ENCODE measurements at regions not wholly inside any gene's neighbourhood (a gene's known extent, or its start where the extent isn't known, plus 50 kb on each side); places are given as distances from the start of the nearest gene placed in this dataset.

DNA sequence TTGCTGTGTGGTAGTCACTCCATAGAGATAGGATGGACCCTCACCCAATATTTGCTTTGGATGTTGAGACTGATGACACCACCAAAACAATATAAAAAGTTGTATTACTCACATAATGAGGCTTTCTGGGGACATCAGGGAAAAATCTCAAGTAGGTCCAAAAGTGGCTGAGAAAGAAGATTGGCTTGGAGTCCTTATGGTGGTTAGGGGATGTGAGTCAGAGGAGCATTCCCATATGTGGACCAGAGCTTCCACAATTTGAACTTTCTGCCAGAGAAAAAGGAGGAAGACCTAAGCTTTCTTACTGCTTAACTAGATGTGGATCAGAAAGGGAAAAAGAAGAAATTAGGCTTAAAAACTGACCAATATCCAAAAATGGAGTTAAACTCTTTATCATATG, 460.5 kb downstream of the SH3BGRL start:
- CTCF ChIA-PET = no interaction called here
- Histone ChIP-seq H3K9me3 (ENCODE audit: low read depth, low read length, poor library complexity, severe bottlenecking) (peaks cover 11% of the 10 kb centered on the region), H3K27me3 (replicated peaks; ENCODE audit: insufficient read depth, low read depth, low read length, poor library complexity) (no peaks in the 10 kb centered on the region), H3K4me1 (ENCODE audit: insufficient read depth, low read length, poor library complexity, severe bottlenecking) (no peaks in the 10 kb centered on the region), H3K27ac (ENCODE audit: low read depth, low read length, poor library complexity, severe bottlenecking) (no peak overlapping the region), H3K36me3 (ENCODE audit: insufficient read depth, low read length, poor library complexity, severe bottlenecking) (no peaks in the 10 kb centered on the region), H3K4me3 (ENCODE audit: low read depth, low read length, poor library complexity, severe bottlenecking) (no peak overlapping the region)
- intact Hi-C loops (cut with micrococcal nuclease; ENCODE audit: unreplicated experiment) = no loop called here
- no TSS peak for BruUV-seq (replicated peaks)
- DNase-seq (ENCODE audit: low spot score) = no peak
- no peak for TF ChIP-seq EZH2 (IDR thresholded peaks at IDR 0.05; ENCODE audit: borderline replicate concordance, low read depth, low read length, poor library complexity, severe bottlenecking)
- TF ChIP-seq, protein P1, sequence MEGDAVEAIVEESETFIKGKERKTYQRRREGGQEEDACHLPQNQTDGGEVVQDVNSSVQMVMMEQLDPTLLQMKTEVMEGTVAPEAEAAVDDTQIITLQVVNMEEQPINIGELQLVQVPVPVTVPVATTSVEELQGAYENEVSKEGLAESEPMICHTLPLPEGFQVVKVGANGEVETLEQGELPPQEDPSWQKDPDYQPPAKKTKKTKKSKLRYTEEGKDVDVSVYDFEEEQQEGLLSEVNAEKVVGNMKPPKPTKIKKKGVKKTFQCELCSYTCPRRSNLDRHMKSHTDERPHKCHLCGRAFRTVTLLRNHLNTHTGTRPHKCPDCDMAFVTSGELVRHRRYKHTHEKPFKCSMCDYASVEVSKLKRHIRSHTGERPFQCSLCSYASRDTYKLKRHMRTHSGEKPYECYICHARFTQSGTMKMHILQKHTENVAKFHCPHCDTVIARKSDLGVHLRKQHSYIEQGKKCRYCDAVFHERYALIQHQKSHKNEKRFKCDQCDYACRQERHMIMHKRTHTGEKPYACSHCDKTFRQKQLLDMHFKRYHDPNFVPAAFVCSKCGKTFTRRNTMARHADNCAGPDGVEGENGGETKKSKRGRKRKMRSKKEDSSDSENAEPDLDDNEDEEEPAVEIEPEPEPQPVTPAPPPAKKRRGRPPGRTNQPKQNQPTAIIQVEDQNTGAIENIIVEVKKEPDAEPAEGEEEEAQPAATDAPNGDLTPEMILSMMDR (conservative IDR thresholded peaks at IDR 0.05; ENCODE audit: low read depth, low read length) = no peak
- POLR2A ChIA-PET (ENCODE audit: low non-redundant PET) = no interaction called here

DNA sequence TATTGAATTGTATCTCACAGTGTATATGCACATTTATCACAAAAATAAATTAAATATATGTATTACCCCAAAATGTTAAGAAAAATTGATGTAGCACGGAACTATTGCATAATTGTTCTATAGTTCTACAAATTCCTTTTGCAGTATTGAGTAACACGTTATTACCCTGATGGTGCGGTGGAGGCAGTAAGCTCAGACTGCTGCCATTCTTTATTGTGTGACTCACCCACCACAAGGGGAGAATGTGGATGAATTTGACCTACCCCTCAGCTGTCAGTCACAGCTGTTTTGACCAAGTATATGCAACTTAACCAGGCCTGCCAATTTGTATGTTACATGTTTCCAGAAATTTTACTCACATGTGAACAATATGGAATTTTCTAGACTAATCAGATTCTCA, 506.6 kb downstream of the SH3BGRL start:
- intact Hi-C loops (cut with micrococcal nuclease; ENCODE audit: unreplicated experiment) = no loop called here
- DNase-seq (ENCODE audit: low spot score) = no peak
- Histone ChIP-seq H3K27me3 (replicated peaks; ENCODE audit: insufficient read depth, low read depth, low read length, poor library complexity) (no peaks in the 10 kb centered on the region), H3K4me3 (ENCODE audit: low read depth, low read length, poor library complexity, severe bottlenecking) (no peak overlapping the region), H3K9me3 (ENCODE audit: low read depth, low read length, poor library complexity, severe bottlenecking) (peaks cover 9% of the 10 kb centered on the region), H3K4me1 (ENCODE audit: insufficient read depth, low read length, poor library complexity, severe bottlenecking) (no peaks in the 10 kb centered on the region), H3K27ac (ENCODE audit: low read depth, low read length, poor library complexity, severe bottlenecking) (no peak overlapping the region), H3K36me3 (ENCODE audit: insufficient read depth, low read length, poor library complexity, severe bottlenecking) (no peaks in the 10 kb centered on the region)
- POLR2A ChIA-PET (ENCODE audit: low non-redundant PET) = no interaction called here
- TF ChIP-seq, protein P1 (conservative IDR thresholded peaks at IDR 0.05; ENCODE audit: low read depth, low read length) = no peak
- TF ChIP-seq EZH2 (IDR thresholded peaks at IDR 0.05; ENCODE audit: borderline replicate concordance, low read depth, low read length, poor library complexity, severe bottlenecking) = no peak
- CTCF ChIA-PET = no interaction called here
- no TSS peak for BruUV-seq (replicated peaks)

DNA sequence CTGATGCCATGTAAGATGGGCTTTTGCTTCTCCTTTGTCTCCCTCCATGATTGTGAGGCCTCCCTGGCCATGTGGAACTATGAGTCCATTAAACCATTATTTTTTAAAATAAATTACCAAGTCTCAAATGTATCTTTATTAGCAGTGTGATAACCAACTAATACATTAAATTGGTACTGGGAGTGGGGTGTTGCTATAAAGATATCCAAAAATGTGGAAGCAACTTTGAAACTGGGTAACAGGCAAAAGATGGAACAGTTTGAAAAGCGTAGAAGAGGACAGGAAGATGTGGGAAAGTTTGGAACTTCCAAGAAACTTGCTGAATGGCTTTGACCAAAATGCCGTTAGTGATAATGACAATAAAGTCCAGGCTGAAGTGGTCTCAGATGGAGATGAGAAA, 526.7 kb downstream of the SH3BGRL start:
- no peak for TF ChIP-seq EZH2 (IDR thresholded peaks at IDR 0.05; ENCODE audit: borderline replicate concordance, low read depth, low read length, poor library complexity, severe bottlenecking)
- TF ChIP-seq, protein P1 (conservative IDR thresholded peaks at IDR 0.05; ENCODE audit: low read depth, low read length) = no peak
- Histone ChIP-seq H3K4me1 (ENCODE audit: insufficient read depth, low read length, poor library complexity, severe bottlenecking) (no peaks in the 10 kb centered on the region), H3K36me3 (ENCODE audit: insufficient read depth, low read length, poor library complexity, severe bottlenecking) (no peaks in the 10 kb centered on the region), H3K27me3 (replicated peaks; ENCODE audit: insufficient read depth, low read depth, low read length, poor library complexity) (no peaks in the 10 kb centered on the region), H3K9me3 (ENCODE audit: low read depth, low read length, poor library complexity, severe bottlenecking) (peaks cover 41% of the 10 kb centered on the region), H3K27ac (ENCODE audit: low read depth, low read length, poor library complexity, severe bottlenecking) (no peak overlapping the region), H3K4me3 (ENCODE audit: low read depth, low read length, poor library complexity, severe bottlenecking) (no peak overlapping the region)
- no TSS peak for BruUV-seq (replicated peaks)
- ChIA-PET POLR2A (ENCODE audit: low non-redundant PET) (no interaction called here), CTCF (no interaction called here)
- intact Hi-C loops (cut with micrococcal nuclease; ENCODE audit: unreplicated experiment) = no loop called here
- no peak for DNase-seq (ENCODE audit: low spot score)

All from A673 (cell line).